Putamen (tissue), 1 donor: ENCODE measurements at regions not wholly inside any gene's neighbourhood (a gene's known extent, or its start where the extent isn't known, plus 50 kb on each side); places are given as distances from the start of the nearest gene placed in this dataset.
"Not testable (repeated sequence)": the region's sequence is repeated elsewhere in the genome, so short reads cannot be mapped to it uniquely, and the experiment has no call there.

Experiments used
- DNase-seq: peaks from one replicate; pipeline ENCODE4 v3.0.0-alpha.2; 2016; ENCODE audit warnings: low spot score

- DNase-seq, result no peak
Observed at GRCh38 chr3:27554706-27555105, 70.5 kb upstream of the SLC4A7 start.

GRCh38 chr3:27553886-27554540, 69.8 kb upstream of the SLC4A7 start:
- DNase-seq, result no peak

GRCh38 chr3:27552708-27553107, 68.5 kb upstream of the SLC4A7 start:
- DNase-seq, result not testable (repeated sequence)

- DNase-seq, result not testable (repeated sequence)
Observed at GRCh38 chr3:27551413-27551812, 67.2 kb upstream of the SLC4A7 start.

GRCh38 chr3:27545061-27545460, 60.9 kb upstream of the SLC4A7 start:
- DNase-seq, result no peak

GRCh38 chr3:27544372-27544865, 60.2 kb upstream of the SLC4A7 start:
- DNase-seq, result no peak

GRCh38 chr3:27542476-27542875, 58.3 kb upstream of the SLC4A7 start:
- no peak for DNase-seq

GRCh38 chr3:27540231-27540630, 56.0 kb upstream of the SLC4A7 start:
- no peak for DNase-seq

GRCh38 chr3:27536491-27536890, 52.3 kb upstream of the SLC4A7 start:
- no peak for DNase-seq

- DNase-seq, result no peak
Observed at GRCh38 chr3:27535809-27536392, 51.7 kb upstream of the SLC4A7 start.

GRCh38 chr3:27533718-27534573, 49.8 kb upstream of the SLC4A7 start:
- DNase-seq, result peak; percentile 16
